ENCODE measurements at regions not wholly inside any gene's neighbourhood (a gene's known extent, or its start where the extent isn't known, plus 50 kb on each side); places are given as distances from the start of the nearest gene placed in this dataset.

DNA sequence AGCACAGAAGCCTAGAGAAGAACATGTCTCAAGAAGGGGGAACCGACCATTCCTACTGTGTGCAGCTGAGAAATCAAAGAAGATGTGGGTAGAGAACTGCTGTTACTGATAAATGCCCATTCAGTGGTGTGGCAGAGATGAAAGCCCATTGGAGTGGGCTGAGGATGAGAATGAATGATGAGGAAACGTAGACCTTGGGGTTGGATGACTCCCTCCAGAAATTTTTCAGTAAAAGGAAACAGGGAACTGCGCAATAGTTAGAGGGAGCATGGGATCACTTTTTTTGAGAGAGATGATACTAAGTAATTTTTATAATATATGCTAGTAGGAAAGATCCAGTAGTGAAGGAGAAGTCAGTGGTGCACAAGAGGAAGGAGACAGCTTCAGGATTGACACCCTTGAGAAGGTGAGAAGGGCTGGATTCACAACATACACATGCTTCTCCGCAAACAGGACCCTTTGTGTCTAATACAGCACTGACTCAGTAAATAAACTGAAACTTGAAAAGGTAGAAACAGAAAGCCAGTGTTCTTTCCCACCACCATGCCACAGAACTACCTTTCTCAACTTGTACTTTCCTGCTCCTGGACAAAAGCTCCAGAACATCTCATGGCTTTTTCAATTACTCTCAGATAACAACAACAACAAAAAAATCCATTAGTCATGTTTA, 104.7 kb upstream of the IL6 start:
- no peak for DNase-seq

- DNase-seq: no peak
These were observed 108.5 kb upstream of the IL6 start for GRCh38 chr7:22618528-22618927.

GRCh38 chr7:22617166-22617565, 109.8 kb upstream of the IL6 start:
- no peak for DNase-seq

GRCh38 chr7:22613496-22613895, 113.5 kb upstream of the IL6 start:
- DNase-seq: no peak

GRCh38 chr7:22612776-22613175, 112.8 kb upstream of the STEAP1B start:
- no peak for DNase-seq

- no peak for DNase-seq
These were observed 111.7 kb upstream of the STEAP1B start for GRCh38 chr7:22611758-22612079.

DNA sequence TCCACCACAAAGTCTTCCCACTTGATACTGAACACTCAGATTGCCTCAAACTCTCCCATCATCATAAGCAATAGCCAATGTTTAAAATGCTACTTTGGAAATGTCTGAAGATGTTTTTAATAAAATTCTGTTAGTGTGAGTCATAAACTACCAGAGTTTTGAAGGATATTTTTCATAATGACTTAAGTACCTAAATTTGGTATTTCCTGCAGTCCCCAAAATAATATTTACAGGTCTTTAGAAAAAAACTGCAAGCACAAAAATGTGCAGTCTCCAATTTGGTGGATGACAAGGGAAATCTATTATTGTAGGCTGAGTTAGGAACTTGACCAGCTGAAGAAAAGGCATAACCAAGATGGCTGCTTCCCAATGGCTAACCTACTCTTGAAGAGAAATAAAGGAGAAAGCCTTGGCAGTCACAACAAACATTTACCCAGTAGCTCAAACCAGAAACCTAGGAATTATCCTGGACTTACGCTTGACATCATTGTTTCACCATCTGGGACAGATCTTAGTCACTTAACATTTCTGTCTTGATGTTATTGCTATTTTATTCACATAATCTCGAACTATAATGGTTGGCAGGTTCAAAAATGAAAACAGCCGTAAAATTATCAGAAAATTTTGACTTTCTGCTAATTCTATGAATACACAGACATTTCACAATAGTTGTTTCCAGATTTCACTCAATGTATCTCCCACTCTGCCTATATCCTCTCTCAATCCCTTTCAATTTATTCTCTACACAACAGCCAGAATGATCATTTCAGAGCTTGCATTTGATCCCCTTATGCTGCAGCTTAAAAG, 111.2 kb upstream of the STEAP1B start:
- no peak for DNase-seq

- no peak for DNase-seq
These were observed 110.3 kb upstream of the STEAP1B start for GRCh38 chr7:22610263-22610662.

GRCh38 chr7:22607180-22607579, 107.2 kb upstream of the STEAP1B start:
- no peak for DNase-seq

DNA sequence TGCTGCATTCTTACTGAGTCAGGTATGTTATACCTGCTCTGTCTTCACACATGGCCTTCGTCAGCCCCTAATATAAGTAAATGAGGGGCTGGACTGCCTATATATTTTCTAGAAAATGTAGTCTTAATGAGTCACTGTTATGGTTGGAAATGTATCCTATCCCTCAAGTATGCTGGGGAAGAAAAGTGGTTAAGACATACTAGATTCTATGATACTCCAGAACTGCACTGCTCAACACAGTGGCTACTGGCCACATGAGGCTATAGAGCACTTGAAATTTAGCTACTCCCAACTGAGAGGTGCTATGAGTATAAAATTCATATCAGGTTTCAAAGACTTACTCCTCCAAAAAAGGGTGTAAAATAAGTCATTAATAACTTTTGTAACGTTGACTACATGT, 104.3 kb upstream of the STEAP1B start:
- no peak for DNase-seq

DNA sequence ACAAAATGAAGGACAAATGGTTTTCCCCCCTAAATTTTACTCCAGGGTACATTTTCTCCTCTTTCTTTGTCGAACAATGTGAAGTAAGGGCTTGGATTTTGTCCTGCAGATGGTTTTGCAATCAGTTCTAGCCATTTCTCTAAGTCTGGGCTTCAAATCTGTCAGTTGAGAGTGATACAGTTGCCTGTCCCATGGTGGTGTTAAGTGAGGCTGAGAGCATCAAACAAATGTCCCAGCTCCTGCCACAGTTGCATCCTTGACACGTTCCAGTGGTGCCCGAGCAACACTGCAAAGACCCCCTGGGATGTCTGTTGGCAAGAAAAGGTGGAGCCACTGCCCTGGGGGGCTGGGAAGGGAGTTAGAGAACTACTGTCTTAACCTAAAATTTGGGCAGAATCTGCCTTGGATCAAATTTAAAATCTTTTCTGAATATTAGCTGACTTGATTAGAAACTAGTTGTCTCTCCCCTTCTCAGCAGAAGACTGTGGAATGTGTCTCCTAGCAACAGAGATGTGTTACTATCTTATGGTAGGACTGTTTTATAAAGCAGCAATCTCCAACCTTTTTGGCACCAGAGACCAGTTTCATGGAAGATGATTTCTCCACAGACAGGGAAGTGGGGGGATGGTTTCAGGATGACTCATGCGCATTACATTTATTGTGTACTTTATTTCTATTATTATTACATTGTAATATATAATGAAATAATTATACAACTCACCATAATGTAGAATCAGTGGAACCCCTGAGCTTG, 102.0 kb upstream of the STEAP1B start:
- DNase-seq: no peak

- DNase-seq: no peak
These were observed 101.4 kb upstream of the STEAP1B start for GRCh38 chr7:22601408-22601807.

DNA sequence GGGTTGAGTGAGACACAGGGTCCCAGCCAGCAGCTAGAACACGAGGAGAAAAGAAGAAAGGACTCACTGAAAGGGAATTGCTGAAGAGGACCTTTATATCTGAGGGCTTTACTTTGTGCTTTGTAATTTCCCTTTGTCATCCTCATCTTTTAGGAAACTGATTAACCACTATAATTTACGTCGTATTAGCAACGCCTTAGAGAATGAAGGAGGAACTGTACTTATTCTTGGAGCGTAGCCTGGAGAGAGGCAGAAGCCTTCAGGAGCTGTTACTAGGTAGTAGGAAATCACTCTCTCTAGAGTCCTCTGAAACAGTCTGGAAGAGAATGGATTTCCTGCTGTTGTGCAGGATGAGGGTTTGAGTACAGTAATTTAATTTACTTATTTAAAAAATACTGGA, 101.0 kb upstream of the STEAP1B start:
- DNase-seq: no peak

DNA sequence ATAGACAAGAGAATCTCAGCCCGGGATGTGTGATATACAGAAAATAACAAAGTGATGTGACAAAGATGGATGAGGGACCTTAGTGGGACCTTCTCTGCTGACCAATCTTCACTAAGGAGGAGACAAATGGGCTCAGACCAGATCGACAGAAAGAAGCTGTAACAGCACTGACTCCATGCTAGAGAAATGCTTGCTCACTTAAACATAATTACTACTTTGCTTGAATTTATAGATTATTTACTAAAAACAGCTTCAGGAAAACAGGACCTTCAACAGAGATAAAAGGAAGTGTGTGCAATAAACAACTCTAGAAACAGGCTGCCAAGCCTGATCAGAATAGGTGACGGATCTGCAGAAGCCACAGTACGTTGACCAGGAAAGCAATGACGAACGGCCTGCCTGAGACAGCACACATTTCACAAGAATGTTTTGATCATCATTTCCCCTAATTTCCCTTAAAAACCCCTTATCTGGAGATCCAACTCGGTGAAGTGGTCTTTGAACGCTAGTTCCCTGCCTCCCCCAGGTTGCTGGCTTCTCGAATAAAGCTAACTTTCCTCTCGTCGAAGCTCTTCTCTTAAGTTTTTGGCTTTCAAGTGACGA, 98.4 kb upstream of the STEAP1B start:
- no peak for DNase-seq

- no peak for DNase-seq
These were observed 97.9 kb upstream of the STEAP1B start for GRCh38 chr7:22597844-22598243.

GRCh38 chr7:22596763-22597400, 96.9 kb upstream of the STEAP1B start:
- no peak for DNase-seq

DNA sequence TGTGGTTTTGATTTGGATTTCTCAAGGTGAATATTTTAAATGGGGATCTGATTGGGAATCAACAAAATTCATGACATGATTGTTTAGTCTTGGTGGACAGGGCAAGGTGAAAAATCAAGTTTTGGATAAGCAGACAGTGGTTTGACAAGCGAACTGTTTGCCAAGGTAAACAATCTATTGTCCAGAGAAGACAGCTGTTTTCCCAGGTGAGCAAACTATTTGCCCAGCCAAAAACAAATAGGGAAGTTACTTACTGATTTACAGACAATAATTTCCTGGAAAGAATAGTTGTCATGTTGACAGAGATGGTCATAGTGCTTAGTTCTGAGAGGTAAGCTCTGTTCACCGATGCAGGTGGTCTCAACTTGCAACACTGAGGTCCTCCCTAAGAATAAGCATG, 94.0 kb upstream of the STEAP1B start:
- DNase-seq: peak; percentile 24

DNA sequence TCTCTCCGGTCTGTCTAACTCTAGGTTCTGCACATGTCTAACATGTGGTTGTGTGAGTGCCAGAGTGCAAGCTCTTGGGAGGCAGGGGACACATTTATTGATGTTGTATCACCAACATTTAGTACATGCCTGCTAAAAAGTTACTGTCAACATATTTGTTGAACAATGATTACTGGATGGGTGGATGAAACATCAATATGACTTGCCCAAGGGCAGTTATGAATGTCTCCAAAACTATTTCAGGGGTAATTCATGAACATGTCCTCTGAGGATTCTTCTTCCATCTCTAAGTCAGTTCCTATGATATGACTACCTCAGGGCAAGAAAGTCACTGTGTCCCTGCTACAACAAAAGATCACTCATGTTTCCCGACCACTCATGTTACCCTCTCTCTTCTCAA, 91.3 kb upstream of the STEAP1B start:
- no peak for DNase-seq

DNA sequence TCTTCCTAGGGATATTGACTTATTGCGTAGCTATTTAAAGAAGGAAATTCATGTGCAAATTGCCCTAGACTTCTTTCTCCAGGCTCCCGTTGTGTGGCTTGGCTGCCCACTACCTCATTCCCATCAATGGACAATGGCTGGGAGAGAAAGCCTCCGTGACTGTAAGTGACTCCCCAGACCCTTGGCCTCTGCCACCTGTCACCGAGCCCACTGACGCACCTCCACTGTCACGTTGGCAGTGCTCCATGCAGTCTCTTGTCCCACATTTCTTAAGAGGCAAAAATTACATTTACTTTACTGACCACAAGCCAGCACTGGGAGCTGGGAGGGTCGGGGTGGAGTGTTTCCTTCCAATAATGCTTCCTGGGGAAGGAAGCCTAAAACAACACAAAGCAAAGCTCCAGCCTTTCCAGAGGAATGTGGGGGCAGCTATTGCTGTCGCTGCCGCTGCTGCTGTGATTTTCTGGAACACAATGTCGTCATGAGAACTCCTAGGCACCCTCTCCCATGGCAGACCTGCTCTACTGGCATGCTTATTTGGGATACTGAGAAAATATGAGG, 89.7 kb upstream of the STEAP1B start:
- DNase-seq: no peak

- no peak for DNase-seq
These were observed 88.4 kb upstream of the STEAP1B start for GRCh38 chr7:22588351-22588750.

- DNase-seq: no peak
These were observed 87.3 kb upstream of the STEAP1B start for GRCh38 chr7:22587322-22587721.

DNA sequence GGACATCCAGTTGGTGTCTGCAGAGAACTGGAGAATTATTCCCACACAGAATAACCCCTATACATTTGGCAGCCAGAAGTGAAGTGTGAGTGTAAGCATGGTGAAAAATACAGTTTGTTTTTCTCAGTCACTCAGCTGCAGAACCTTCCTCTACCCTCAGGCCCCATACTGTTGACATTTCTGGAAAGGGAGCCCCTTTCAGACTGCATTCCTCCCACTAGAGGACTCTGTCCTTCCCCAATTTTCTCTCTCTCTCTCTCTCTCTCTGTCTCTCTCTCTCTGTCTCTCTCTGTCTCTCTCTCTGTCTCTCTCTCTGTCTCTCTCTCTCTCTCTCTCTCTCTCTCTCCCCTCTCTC, 86.8 kb upstream of the STEAP1B start:
- no peak for DNase-seq
